ENCODE measurements at regions not wholly inside any gene's neighbourhood (a gene's known extent, or its start where the extent isn't known, plus 50 kb on each side); places are given as distances from the start of the nearest gene placed in this dataset.

GRCh38 chr9:80602291-80602690 lies 1030.5 kb downstream of the TLE4 start:
- H3K4me3 ChIP-seq: no peak overlapping the region
- H3K36me3 ChIP-seq: no peaks in the 10 kb centered on the region
- intact Hi-C loops (cut with DNase I): loop anchor here (10.0 kb wide), 1 partner anchor 953 kb away; no protein-coding TSS in a partner anchor
- no peak for DNase-seq (ENCODE audit: extremely low spot score)
- no peaks in the 10 kb centered on the region for H3K4me1 ChIP-seq
- 91% methylated on average over 5 of the region's 5 CpGs for WGBS
- no peak for TF ChIP-seq CTCF (IDR thresholded peaks at IDR 0.05)
- no peak for TF ChIP-seq POLR2AphosphoS5 (IDR thresholded peaks at IDR 0.05)
- no peak overlapping the region for H3K27ac ChIP-seq (replicated peaks in 1 of 4)
- H3K9me3 ChIP-seq: no peaks in the 10 kb centered on the region
- no peaks in the 10 kb centered on the region for H3K27me3 ChIP-seq

GRCh38 chr9:80596579-80596978 lies 1024.8 kb downstream of the TLE4 start:
- no peaks in the 10 kb centered on the region for H3K36me3 ChIP-seq
- no peak for DNase-seq (ENCODE audit: extremely low spot score)
- intact Hi-C loops (cut with DNase I): no loop called here
- H3K9me3 ChIP-seq: no peaks in the 10 kb centered on the region
- no peak overlapping the region for H3K27ac ChIP-seq (replicated peaks in 1 of 4)
- H3K27me3 ChIP-seq: no peaks in the 10 kb centered on the region
- no peaks in the 10 kb centered on the region for H3K4me1 ChIP-seq
- H3K4me3 ChIP-seq: no peak overlapping the region
- no peak for TF ChIP-seq POLR2A (IDR thresholded peaks at IDR 0.05; ENCODE audit: low read depth)
- no peak for TF ChIP-seq CTCF (IDR thresholded peaks at IDR 0.05)
- TF ChIP-seq POLR2AphosphoS5 (IDR thresholded peaks at IDR 0.05): no peak
- TF ChIP-seq EP300 (IDR thresholded peaks at IDR 0.05): no peak

GRCh38 chr9:80595192-80595591 lies 1023.4 kb downstream of the TLE4 start:
- Histone ChIP-seq H3K4me1 (no peaks in the 10 kb centered on the region), H3K27me3 (no peaks in the 10 kb centered on the region), H3K4me3 (no peak overlapping the region), H3K9me3 (no peaks in the 10 kb centered on the region), H3K36me3 (no peaks in the 10 kb centered on the region), H3K27ac (replicated peaks in 1 of 4) (no peak overlapping the region)
- intact Hi-C loops (cut with DNase I): no loop called here
- 93% methylated on average over 4 of the region's 4 CpGs for WGBS
- TF ChIP-seq EP300 (IDR thresholded peaks at IDR 0.05) (no peak), POLR2AphosphoS5 (IDR thresholded peaks at IDR 0.05) (no peak), CTCF (IDR thresholded peaks at IDR 0.05) (no peak), POLR2A (IDR thresholded peaks at IDR 0.05; ENCODE audit: low read depth) (no peak)
- DNase-seq (ENCODE audit: extremely low spot score): no peak

GRCh38 chr9:80592413-80592812 lies 1020.6 kb downstream of the TLE4 start:
- intact Hi-C loops (cut with DNase I): no loop called here
- H3K9me3 ChIP-seq: no peaks in the 10 kb centered on the region
- TF ChIP-seq CTCF (IDR thresholded peaks at IDR 0.05): no peak
- TF ChIP-seq EP300 (IDR thresholded peaks at IDR 0.05): no peak
- no peak for TF ChIP-seq POLR2A (IDR thresholded peaks at IDR 0.05; ENCODE audit: low read depth)
- no peak for TF ChIP-seq POLR2AphosphoS5 (IDR thresholded peaks at IDR 0.05)
- no peaks in the 10 kb centered on the region for H3K27me3 ChIP-seq
- H3K36me3 ChIP-seq: no peaks in the 10 kb centered on the region
- H3K27ac ChIP-seq (replicated peaks in 1 of 4): no peak overlapping the region
- DNase-seq (ENCODE audit: extremely low spot score): no peak
- H3K4me3 ChIP-seq: no peak overlapping the region
- H3K4me1 ChIP-seq: no peaks in the 10 kb centered on the region

GRCh38 chr9:80586786-80587330 lies 1015.1 kb downstream of the TLE4 start:
- TF ChIP-seq POLR2AphosphoS5 (IDR thresholded peaks at IDR 0.05) (no peak), POLR2A (IDR thresholded peaks at IDR 0.05; ENCODE audit: low read depth) (no peak), CTCF (IDR thresholded peaks at IDR 0.05) (no peak), EP300 (IDR thresholded peaks at IDR 0.05) (no peak)
- intact Hi-C loops (cut with DNase I): no loop called here
- no peaks in the 10 kb centered on the region for H3K9me3 ChIP-seq
- H3K36me3 ChIP-seq: no peaks in the 10 kb centered on the region
- H3K4me3 ChIP-seq: no peak overlapping the region
- 78% methylated on average over 1 of the region's 1 CpG for WGBS
- H3K4me1 ChIP-seq: no peaks in the 10 kb centered on the region
- no peak overlapping the region for H3K27ac ChIP-seq (replicated peaks in 1 of 4)
- no peak for DNase-seq (ENCODE audit: extremely low spot score)
- no peaks in the 10 kb centered on the region for H3K27me3 ChIP-seq
